AG04450 (cell line): ENCODE measurements at regions not wholly inside any gene's neighbourhood (a gene's known extent, or its start where the extent isn't known, plus 50 kb on each side); places are given as distances from the start of the nearest gene placed in this dataset.

Source experiments
- CTCF ChIA-PET: fragments of 300-600, 350-600 bp; formaldehyde crosslinking; extraction: SDS; loops from one replicate; lab custom pipeline; 2022; ENCODE audit warnings: antibody characterized with exemption, inconsistent platforms; lab: Charles Lee
- POLR2A ChIA-PET: fragments of 350-600 bp; formaldehyde crosslinking; extraction: SDS; loops from one replicate; lab custom pipeline; 2021; ENCODE audit warnings: antibody characterized with exemption, inconsistent platforms; lab: Yijun Ruan, JAX
- DNase-seq: peaks from one replicate; pipeline ENCODE4 v3.0.0-alpha.2; 2011; ENCODE audit warnings: low read depth, low spot score
- H3K27ac ChIP-seq: one replicate; pipeline ENCODE4 v1.5.1; 2012; ENCODE audit warnings: low read depth, low read length, control low read depth
- H3K27me3 ChIP-seq: one replicate; pipeline ENCODE4 v1.6.0; 2012; ENCODE audit warnings: low read length; ENCODE audit not compliant: control insufficient read depth, insufficient read depth
- H3K4me3 ChIP-seq: 2 replicates; pipeline ENCODE4 v1.5.1; 2011; ENCODE audit warnings: mild to moderate bottlenecking, low read depth, low read length, control low read depth
- H3K9me3 ChIP-seq: 2 replicates; pipeline ENCODE4 v1.5.1; 2012; ENCODE audit warnings: low read length; ENCODE audit not compliant: control insufficient read depth, insufficient read depth
- TF ChIP-seq, protein P1 (sequence below): IDR thresholded peaks from 2 replicates; pipeline ENCODE4 v1.5.1; 2011; ENCODE audit warnings: low read depth, low read length, control low read depth, inconsistent platforms

DNA sequence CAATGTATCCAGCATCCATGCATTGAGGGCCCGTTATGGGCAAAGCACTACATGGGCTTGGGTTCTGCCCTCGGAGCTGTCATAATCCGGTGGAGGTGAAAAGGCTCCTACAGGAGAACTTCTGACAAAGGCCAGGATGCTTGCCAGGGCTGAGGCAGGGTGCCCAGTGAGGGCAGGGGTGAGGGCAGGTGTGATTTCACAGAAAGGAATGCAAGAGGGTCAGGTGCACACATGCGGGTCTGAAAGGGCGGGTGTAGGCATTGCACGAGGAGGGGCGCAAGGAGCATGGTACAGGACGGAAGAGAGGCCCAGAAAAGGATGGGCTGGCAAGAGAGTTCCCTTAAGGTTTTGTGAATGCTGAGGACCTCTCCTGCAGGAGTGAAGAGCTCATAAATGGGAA lies 348.0 kb downstream of the BTBD3 start:
- TF ChIP-seq, protein P1, sequence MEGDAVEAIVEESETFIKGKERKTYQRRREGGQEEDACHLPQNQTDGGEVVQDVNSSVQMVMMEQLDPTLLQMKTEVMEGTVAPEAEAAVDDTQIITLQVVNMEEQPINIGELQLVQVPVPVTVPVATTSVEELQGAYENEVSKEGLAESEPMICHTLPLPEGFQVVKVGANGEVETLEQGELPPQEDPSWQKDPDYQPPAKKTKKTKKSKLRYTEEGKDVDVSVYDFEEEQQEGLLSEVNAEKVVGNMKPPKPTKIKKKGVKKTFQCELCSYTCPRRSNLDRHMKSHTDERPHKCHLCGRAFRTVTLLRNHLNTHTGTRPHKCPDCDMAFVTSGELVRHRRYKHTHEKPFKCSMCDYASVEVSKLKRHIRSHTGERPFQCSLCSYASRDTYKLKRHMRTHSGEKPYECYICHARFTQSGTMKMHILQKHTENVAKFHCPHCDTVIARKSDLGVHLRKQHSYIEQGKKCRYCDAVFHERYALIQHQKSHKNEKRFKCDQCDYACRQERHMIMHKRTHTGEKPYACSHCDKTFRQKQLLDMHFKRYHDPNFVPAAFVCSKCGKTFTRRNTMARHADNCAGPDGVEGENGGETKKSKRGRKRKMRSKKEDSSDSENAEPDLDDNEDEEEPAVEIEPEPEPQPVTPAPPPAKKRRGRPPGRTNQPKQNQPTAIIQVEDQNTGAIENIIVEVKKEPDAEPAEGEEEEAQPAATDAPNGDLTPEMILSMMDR, result no peak
- Histone ChIP-seq H3K4me3 (no peak overlapping the region), H3K9me3 (0 out of 2 replicates have a peak, but pooled peaks cover 4% of the 10 kb centered on the region), H3K27me3 (no peaks in the 10 kb centered on the region), H3K27ac (no peak overlapping the region)
- POLR2A ChIA-PET, result no interaction called here
- CTCF ChIA-PET, result interaction anchor here (0.7 kb wide), 1 partner anchor 476 kb away, joined by 3 read pairs; no protein-coding TSS in a partner anchor
- no peak for DNase-seq

- no peak for DNase-seq
- POLR2A ChIA-PET, result no interaction called here
- TF ChIP-seq, protein P1, result no peak
- H3K27ac ChIP-seq, result no peak overlapping the region
- peaks cover 7% of the 10 kb centered on the region; the same call in 1 of the 2 replicates for H3K9me3 ChIP-seq
- no peak overlapping the region for H3K4me3 ChIP-seq
- CTCF ChIA-PET, result no interaction called here
- no peaks in the 10 kb centered on the region for H3K27me3 ChIP-seq
Observed at GRCh38 chr20:12269579-12269978, 351.9 kb downstream of the BTBD3 start.

GRCh38 chr20:12270863-12271262 lies 353.2 kb downstream of the BTBD3 start:
- peaks cover 4% of the 10 kb centered on the region; the same call in 1 of the 2 replicates for H3K9me3 ChIP-seq
- no peak for DNase-seq
- TF ChIP-seq, protein P1, result no peak
- H3K27ac ChIP-seq, result no peak overlapping the region
- no peak overlapping the region for H3K4me3 ChIP-seq
- POLR2A ChIA-PET, result no interaction called here
- CTCF ChIA-PET, result no interaction called here
- no peaks in the 10 kb centered on the region for H3K27me3 ChIP-seq

DNA sequence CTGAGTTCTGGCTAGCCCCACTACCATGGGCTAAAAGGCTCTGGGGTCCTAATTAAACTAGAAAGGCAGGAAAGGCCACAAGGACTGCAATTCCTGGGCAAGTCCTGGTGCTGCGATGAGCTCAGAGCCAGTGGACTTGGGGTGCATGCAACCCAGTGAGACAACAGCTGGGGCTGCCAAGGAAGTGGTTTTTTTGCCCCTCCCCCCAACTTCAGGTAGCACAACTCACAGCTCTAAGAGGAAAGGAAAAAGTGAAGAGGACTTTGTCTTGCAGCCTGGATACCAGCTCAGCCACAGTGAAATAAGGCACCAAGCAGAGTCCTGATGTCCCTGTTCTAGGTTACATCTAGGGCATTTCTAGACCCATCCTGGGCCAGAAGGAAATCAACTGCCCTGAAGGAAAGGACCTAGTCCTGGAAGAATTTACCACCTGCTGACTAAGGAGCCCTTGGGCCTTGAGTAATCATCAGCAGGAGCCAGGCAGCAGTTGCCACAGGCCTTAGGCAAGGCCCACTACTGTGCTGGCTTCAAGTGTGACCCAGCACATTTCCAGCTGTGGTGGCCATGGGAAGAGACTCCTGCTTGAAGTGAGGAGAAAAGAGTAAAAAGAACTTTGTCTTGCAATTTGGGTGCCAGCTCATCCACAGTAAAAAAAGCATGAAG lies 358.4 kb downstream of the BTBD3 start:
- no peak overlapping the region for H3K27ac ChIP-seq
- peaks cover 8% of the 10 kb centered on the region; the same call in 1 of the 2 replicates for H3K9me3 ChIP-seq
- POLR2A ChIA-PET, result no interaction called here
- H3K27me3 ChIP-seq, result no peaks in the 10 kb centered on the region
- no peak for DNase-seq
- TF ChIP-seq, protein P1, result no peak
- CTCF ChIA-PET, result no interaction called here
- no peak overlapping the region for H3K4me3 ChIP-seq

DNA sequence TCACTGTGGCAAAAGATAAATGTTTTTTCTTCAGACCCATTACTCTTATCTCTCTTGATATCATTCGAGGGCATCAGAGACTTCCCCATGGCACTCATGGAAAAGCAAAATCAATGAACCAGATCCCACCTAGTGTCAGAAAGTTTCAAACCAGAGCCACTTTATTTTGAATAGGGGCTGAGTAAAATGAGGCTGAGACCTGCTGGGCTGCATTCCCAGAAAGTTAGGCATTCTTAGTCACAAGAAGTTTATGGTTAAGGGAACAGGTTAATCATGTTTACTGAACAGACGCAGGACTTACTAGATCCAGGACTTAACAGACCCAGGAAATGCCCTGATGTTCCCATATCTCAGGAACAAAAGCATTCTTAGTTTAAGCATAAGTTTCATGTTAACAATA lies 369.9 kb downstream of the BTBD3 start:
- no peak overlapping the region for H3K27ac ChIP-seq
- H3K4me3 ChIP-seq, result no peak overlapping the region
- no peaks in the 10 kb centered on the region for H3K9me3 ChIP-seq
- CTCF ChIA-PET, result no interaction called here
- POLR2A ChIA-PET, result no interaction called here
- TF ChIP-seq, protein P1, result no peak
- DNase-seq, result no peak
- no peaks in the 10 kb centered on the region for H3K27me3 ChIP-seq
